Tibial artery (tissue), 4 donors: ENCODE measurements at regions not wholly inside any gene's neighbourhood (a gene's known extent, or its start where the extent isn't known, plus 50 kb on each side); places are given as distances from the start of the nearest gene placed in this dataset.
"Not testable (repeated sequence)": the region's sequence is repeated elsewhere in the genome, so short reads cannot be mapped to it uniquely, and the experiment has no call there.

Source experiments
- DNase-seq, 2 donors: peaks; one replicate each; pipeline ENCODE4 v3.0.0-alpha.2; 2019
- H3K27ac ChIP-seq, 2 donors: fragments of 200-600 bp; sonication (generic) in 1 of 2; 1 replicate in 1 of 2; 2 replicates in 1 of 2; pipeline ENCODE4 v1.5.1; 2018 to 2019; ENCODE audit warnings: mild to moderate bottlenecking in 1 of 2
- H3K27me3 ChIP-seq, 2 donors: fragments of 200-600 bp; sonication (generic) in 1 of 2; one replicate each; pipeline versions ENCODE4 v1.5.1 to v1.6.0; 2016 to 2019
- H3K36me3 ChIP-seq, 3 donors: fragments of 200-600 bp; sonication (generic) in 2 of 3; one replicate each; pipeline ENCODE4 v1.5.1; 2016 to 2019; ENCODE audit warnings: mild to moderate bottlenecking in 2 of 3
- H3K4me1 ChIP-seq, 4 donors: fragments of 200-600 bp; sonication (generic) in 2 of 4; 1 replicate in 3 of 4; 2 replicates in 1 of 4; pipeline ENCODE4 v1.5.1; 2016 to 2019
- H3K4me3 ChIP-seq, 2 donors: fragments of 200-600 bp; sonication (generic) in 1 of 2; 1 replicate in 1 of 2; 2 replicates in 1 of 2; pipeline ENCODE4 v1.5.1; 2018 to 2019; ENCODE audit warnings: mild to moderate bottlenecking in 2 of 2
- H3K9me3 ChIP-seq, 3 donors: fragments of 200-600 bp; sonication (generic) in 1 of 3; one replicate each; pipeline ENCODE4 v1.5.1; 2016 to 2019
- intact Hi-C: fragments of 100-400 bp; cut with DNase I; formaldehyde crosslinking; loops from one replicate; pipeline ENCODE4 v1.15.0; 2023; ENCODE audit warnings: low total_unique reads

GRCh38 chr9:40097992-40098391, 742.5 kb downstream of the SPATA31A1 start:
- H3K27ac ChIP-seq, intact Hi-C loops, H3K36me3 ChIP-seq, H3K4me3 ChIP-seq, H3K9me3 ChIP-seq, H3K27me3 ChIP-seq, DNase-seq, H3K4me1 ChIP-seq: not testable (repeated sequence)

- H3K4me1 ChIP-seq, H3K27me3 ChIP-seq, H3K36me3 ChIP-seq, intact Hi-C loops, H3K9me3 ChIP-seq: not testable (repeated sequence)
- peak overlapping the region in 1 of 2 donors; percentile 56 for H3K4me3 ChIP-seq
- H3K27ac ChIP-seq: peak overlapping the region in 1 of 2 donors; percentile 64
- DNase-seq: peak; percentile 25 to 73
These were observed 750.7 kb downstream of the SPATA31A1 start for GRCh38 chr9:40106003-40106782.

GRCh38 chr9:40106783-40107248, 751.3 kb downstream of the SPATA31A1 start:
- intact Hi-C loops, H3K27me3 ChIP-seq, DNase-seq, H3K36me3 ChIP-seq, H3K4me1 ChIP-seq, H3K9me3 ChIP-seq: not testable (repeated sequence)
- H3K4me3 ChIP-seq: peak overlapping the region in 1 of 2 donors; percentile 56
- H3K27ac ChIP-seq: peak overlapping the region in 1 of 2 donors; percentile 33

GRCh38 chr9:40107251-40107650, 751.8 kb downstream of the SPATA31A1 start:
- H3K27ac ChIP-seq, H3K36me3 ChIP-seq, H3K9me3 ChIP-seq, DNase-seq, H3K27me3 ChIP-seq, H3K4me1 ChIP-seq, intact Hi-C loops: not testable (repeated sequence)
- H3K4me3 ChIP-seq: peak overlapping the region in 1 of 2 donors; percentile 56

GRCh38 chr9:40108465-40108864, 753.0 kb downstream of the SPATA31A1 start:
- H3K27ac ChIP-seq, H3K9me3 ChIP-seq, H3K4me1 ChIP-seq, intact Hi-C loops, H3K4me3 ChIP-seq, H3K27me3 ChIP-seq, DNase-seq, H3K36me3 ChIP-seq: not testable (repeated sequence)

- intact Hi-C loops, H3K4me1 ChIP-seq, H3K27ac ChIP-seq, DNase-seq, H3K9me3 ChIP-seq, H3K36me3 ChIP-seq, H3K27me3 ChIP-seq, H3K4me3 ChIP-seq: not testable (repeated sequence)
These were observed 755.3 kb downstream of the SPATA31A1 start for GRCh38 chr9:40110751-40111150.

GRCh38 chr9:40111571-40111970, 756.1 kb downstream of the SPATA31A1 start:
- H3K27ac ChIP-seq, H3K4me3 ChIP-seq, intact Hi-C loops, H3K9me3 ChIP-seq, H3K36me3 ChIP-seq, DNase-seq, H3K4me1 ChIP-seq, H3K27me3 ChIP-seq: not testable (repeated sequence)

GRCh38 chr9:40130598-40130997, 775.1 kb downstream of the SPATA31A1 start:
- H3K4me1 ChIP-seq, intact Hi-C loops, H3K27me3 ChIP-seq, H3K27ac ChIP-seq, H3K36me3 ChIP-seq, H3K9me3 ChIP-seq, DNase-seq, H3K4me3 ChIP-seq: not testable (repeated sequence)

GRCh38 chr9:40169204-40169603, 813.7 kb downstream of the SPATA31A1 start:
- H3K4me3 ChIP-seq, H3K27ac ChIP-seq, DNase-seq, intact Hi-C loops, H3K9me3 ChIP-seq, H3K36me3 ChIP-seq, H3K4me1 ChIP-seq, H3K27me3 ChIP-seq: not testable (repeated sequence)

GRCh38 chr9:40173316-40173715, 817.8 kb downstream of the SPATA31A1 start:
- H3K4me3 ChIP-seq, H3K36me3 ChIP-seq, intact Hi-C loops, H3K9me3 ChIP-seq, H3K4me1 ChIP-seq, H3K27me3 ChIP-seq, H3K27ac ChIP-seq, DNase-seq: not testable (repeated sequence)

- H3K36me3 ChIP-seq, H3K9me3 ChIP-seq, H3K27ac ChIP-seq, H3K27me3 ChIP-seq, H3K4me3 ChIP-seq, intact Hi-C loops, H3K4me1 ChIP-seq, DNase-seq: not testable (repeated sequence)
These were observed 818.6 kb downstream of the SPATA31A1 start for GRCh38 chr9:40174035-40174434.

GRCh38 chr9:40177403-40177802, 821.9 kb downstream of the SPATA31A1 start:
- H3K9me3 ChIP-seq, DNase-seq, H3K27ac ChIP-seq, intact Hi-C loops, H3K4me3 ChIP-seq, H3K27me3 ChIP-seq, H3K36me3 ChIP-seq, H3K4me1 ChIP-seq: not testable (repeated sequence)

GRCh38 chr9:40191403-40191802, 835.9 kb downstream of the SPATA31A1 start:
- DNase-seq, H3K27me3 ChIP-seq, H3K4me3 ChIP-seq, intact Hi-C loops, H3K4me1 ChIP-seq, H3K9me3 ChIP-seq, H3K36me3 ChIP-seq, H3K27ac ChIP-seq: not testable (repeated sequence)

GRCh38 chr9:40192162-40192561, 836.7 kb downstream of the SPATA31A1 start:
- H3K27ac ChIP-seq, H3K36me3 ChIP-seq, H3K9me3 ChIP-seq, DNase-seq, H3K27me3 ChIP-seq, H3K4me1 ChIP-seq, H3K4me3 ChIP-seq, intact Hi-C loops: not testable (repeated sequence)
